CD14-positive monocyte (primary cell): ENCODE measurements at regions not wholly inside any gene's neighbourhood (a gene's known extent, or its start where the extent isn't known, plus 50 kb on each side); places are given as distances from the start of the nearest gene placed in this dataset.

Experiments
- DNase-seq, 3 donors: peaks; one replicate each; pipeline ENCODE4 v3.0.0-alpha.2; 2011 to 2022
- H2AFZ ChIP-seq: 2 replicates; pipeline ENCODE4 v1.6.0; 2012; ENCODE audit warnings: mild to moderate bottlenecking, low read depth, low read length, inconsistent platforms; ENCODE audit not compliant: insufficient read depth, poor library complexity, severe bottlenecking
- H3K27ac ChIP-seq, 2 donors: 1 replicate in 1 of 2; 2 replicates in 1 of 2; pipeline ENCODE4 v1.5.1; 2012 to 2013; ENCODE audit warnings: low read length in 2 of 2, control low read depth in 1 of 2, inconsistent platforms in 1 of 2, low read depth in 1 of 2, mild to moderate bottlenecking in 1 of 2
- H3K27me3 ChIP-seq, 2 donors: one replicate each; pipeline versions ENCODE4 v1.6.0 to v1.6.1; 2011 to 2013; ENCODE audit warnings: low read length in 2 of 2; ENCODE audit not compliant: control insufficient read depth in 2 of 2, insufficient read depth in 2 of 2
- H3K36me3 ChIP-seq, 2 donors: replicated peaks in 1 of 2; 1 replicate in 1 of 2; 2 replicates in 1 of 2; pipeline versions ENCODE4 v1.5.1 to v1.6.1; 2012 to 2013; ENCODE audit warnings: low read length in 2 of 2, control low read depth in 1 of 2, inconsistent platforms in 1 of 2, mild to moderate bottlenecking in 1 of 2; ENCODE audit not compliant: insufficient read depth in 2 of 2, control insufficient read depth in 1 of 2
- H3K4me1 ChIP-seq, 2 donors: 1 replicate in 1 of 2; 2 replicates in 1 of 2; pipeline versions ENCODE4 v1.5.1 to v1.6.1; 2012 to 2013; ENCODE audit warnings: low read length in 2 of 2, control low read depth in 1 of 2, inconsistent platforms in 1 of 2, mild to moderate bottlenecking in 1 of 2, moderate library complexity in 1 of 2; ENCODE audit not compliant: insufficient read depth in 2 of 2, control insufficient read depth in 1 of 2
- H3K4me2 ChIP-seq: replicated peaks from 2 replicates; pipeline ENCODE3; 2012; ENCODE audit warnings: low read length, moderate library complexity, mild to moderate bottlenecking; ENCODE audit not compliant: poor library complexity, severe bottlenecking; ENCODE audit errors: extremely low read depth
- H3K4me3 ChIP-seq, 3 experiments: fragments of 200-600 bp in 1 of 3; sonication (generic) in 1 of 3; replicated peaks in 1 of 3; 1 replicate in 2 of 3; 2 replicates in 1 of 3; pipeline ENCODE4 v1.5.1; 2011 to 2013; ENCODE audit warnings: low read length in 3 of 3, mild to moderate bottlenecking in 3 of 3, control low read depth in 2 of 3, low read depth in 2 of 3, inconsistent platforms in 1 of 3, moderate library complexity in 1 of 3
- H3K79me2 ChIP-seq: 2 replicates; pipeline ENCODE4 v1.6.0; 2012; ENCODE audit warnings: mild to moderate bottlenecking, control low read depth, inconsistent platforms, low read length, moderate library complexity; ENCODE audit not compliant: insufficient read depth
- H3K9ac ChIP-seq: 2 replicates; pipeline ENCODE4 v1.6.0; 2017; ENCODE audit warnings: low read length, mild to moderate bottlenecking; ENCODE audit not compliant: insufficient read depth, poor library complexity, severe bottlenecking
- H3K9me3 ChIP-seq, 2 donors: replicated peaks in 1 of 2; 1 replicate in 1 of 2; 2 replicates in 1 of 2; pipeline versions ENCODE4 v1.5.1 to v1.6.1; 2012 to 2013; ENCODE audit warnings: low read length in 2 of 2, control low read depth in 1 of 2; ENCODE audit not compliant: control insufficient read depth in 1 of 2, insufficient read depth in 1 of 2
- H4K20me1 ChIP-seq: 2 replicates; pipeline ENCODE4 v1.6.0; 2012; ENCODE audit warnings: mild to moderate bottlenecking, low read length, control low read depth, moderate library complexity; ENCODE audit not compliant: insufficient read depth
- H3K27ac Mint-ChIP-seq, 7 donors: one replicate each; pipeline ENCODE4 v1.8.0; 2020; ENCODE audit warnings: mild to moderate bottlenecking in 7 of 7, mixed read lengths in 7 of 7, moderate library complexity in 6 of 7, inconsistent platforms in 2 of 7
- H3K27me3 Mint-ChIP-seq, 3 donors: one replicate each; pipeline ENCODE4 v1.8.0; 2021 to 2022; ENCODE audit warnings: low read depth in 3 of 3, mild to moderate bottlenecking in 3 of 3, mixed read lengths in 3 of 3, moderate library complexity in 3 of 3, inconsistent platforms in 1 of 3
- H3K36me3 Mint-ChIP-seq, 2 donors: one replicate each; pipeline ENCODE4 v1.8.0; 2020; ENCODE audit warnings: mixed read lengths in 2 of 2, inconsistent platforms in 1 of 2, mild to moderate bottlenecking in 1 of 2
- H3K4me1 Mint-ChIP-seq: one replicate; pipeline ENCODE4 v1.8.0; 2020; ENCODE audit warnings: mild to moderate bottlenecking, mixed read lengths
- H3K4me3 Mint-ChIP-seq, 2 donors: one replicate each; pipeline ENCODE4 v1.8.0; 2020; ENCODE audit warnings: mild to moderate bottlenecking in 2 of 2, mixed read lengths in 2 of 2, moderate library complexity in 1 of 2
- H3K9me3 Mint-ChIP-seq, 7 donors: one replicate each; pipeline ENCODE4 v1.8.0; 2020 to 2022; ENCODE audit warnings: mixed read lengths in 7 of 7, mild to moderate bottlenecking in 6 of 7, moderate library complexity in 6 of 7, inconsistent platforms in 2 of 7
- CTCF ChIP-seq: fragments of 200-600 bp; IDR thresholded peaks from one replicate; pipeline ENCODE4 v1.8.0; 2022; ENCODE audit warnings: antibody characterized with exemption, mild to moderate bottlenecking
- WGBS: methylation state at CpG from one replicate; pipeline ENCODE4 v1.1.5; 2013; ENCODE audit warnings: missing lambda C conversion rate; ENCODE audit not compliant: insufficient coverage; 5-methylcytosine and 5-hydroxymethylcytosine counted together
- intact Hi-C, 2 donors: fragments of 100-400 bp; cut with micrococcal nuclease; formaldehyde crosslinking; loops; one replicate each; pipeline versions ENCODE4 v1.15.0 to v1.15.1; 2023

- WGBS = 20% methylated on average over 1 of the region's 1 CpG
- TF ChIP-seq CTCF = no peak
- no peak overlapping the region for H3K9ac ChIP-seq
- no peak for DNase-seq
- H3K4me2 ChIP-seq = no peak overlapping the region
- Mint-ChIP-seq H3K27ac (no peak overlapping the region), H3K27me3 (peaks cover 0 to 2% (median 0%) of the 10 kb centered on the region in 3 donors), H3K9me3 (peaks cover 0 to 3% (median under 1%) of the 10 kb centered on the region in 7 donors), H3K36me3 (no peaks in the 10 kb centered on the region), H3K4me1 (peaks cover 1% of the 10 kb centered on the region), H3K4me3 (no peak overlapping the region)
- no peaks in the 10 kb centered on the region for H3K36me3 ChIP-seq
- no peak overlapping the region for H3K27ac ChIP-seq
- no peaks in the 10 kb centered on the region for H3K9me3 ChIP-seq
- H3K79me2 ChIP-seq = no peaks in the 10 kb centered on the region
- H3K4me3 ChIP-seq = no peak overlapping the region
- H3K27me3 ChIP-seq = no peaks in the 10 kb centered on the region
- no peak overlapping the region for H2AFZ ChIP-seq
- intact Hi-C loops = no loop called here
- H3K4me1 ChIP-seq = peaks cover 0 to 7% of the 10 kb centered on the region in 2 donors
- H4K20me1 ChIP-seq = no peaks in the 10 kb centered on the region
Measured at GRCh38 chr2:137769406-137769805, 194.9 kb upstream of the HNMT start.

GRCh38 chr2:137770166-137770565 lies 194.1 kb upstream of the HNMT start:
- H3K4me3 ChIP-seq = no peak overlapping the region
- WGBS = no CpG with 5 or more reads among the region's 1 CpG
- intact Hi-C loops = no loop called here
- no peaks in the 10 kb centered on the region for H4K20me1 ChIP-seq
- TF ChIP-seq CTCF = no peak
- H3K4me1 ChIP-seq = peaks cover 0 to 7% of the 10 kb centered on the region in 2 donors
- no peaks in the 10 kb centered on the region for H3K79me2 ChIP-seq
- H3K27ac ChIP-seq = no peak overlapping the region
- no peaks in the 10 kb centered on the region for H3K36me3 Mint-ChIP-seq
- no peaks in the 10 kb centered on the region for H3K27me3 ChIP-seq
- H3K9ac ChIP-seq = no peak overlapping the region
- H3K9me3 ChIP-seq = no peaks in the 10 kb centered on the region
- no peak overlapping the region for H3K4me2 ChIP-seq
- no peak for DNase-seq
- peaks cover 1% of the 10 kb centered on the region for H3K4me1 Mint-ChIP-seq
- H3K27ac Mint-ChIP-seq = no peak overlapping the region
- H3K36me3 ChIP-seq = no peaks in the 10 kb centered on the region
- H3K4me3 Mint-ChIP-seq = no peak overlapping the region
- no peak overlapping the region for H2AFZ ChIP-seq
- peaks cover 0 to 2% (median 0%) of the 10 kb centered on the region in 3 donors for H3K27me3 Mint-ChIP-seq
- H3K9me3 Mint-ChIP-seq = peaks cover 0 to 3% (median 2%) of the 10 kb centered on the region in 7 donors
